ENCODE measurements at regions not wholly inside any gene's neighbourhood (a gene's known extent, or its start where the extent isn't known, plus 50 kb on each side); places are given as distances from the start of the nearest gene placed in this dataset.

GRCh38 chr15:98221577-98221976 lies 261.1 kb downstream of the ARRDC4 start:
- Histone ChIP-seq H4K20me1 (ENCODE audit: control insufficient read depth, extremely low read depth, insufficient read depth, low read length) (no peaks in the 10 kb centered on the region), H3K9me3 (ENCODE audit: control insufficient read depth, insufficient read depth, low read depth, low read length) (no peaks in the 10 kb centered on the region), H3K9ac (ENCODE audit: insufficient read depth, low read length) (no peak overlapping the region), H3K27me3 (ENCODE audit: control insufficient read depth, insufficient read depth, low read length) (no peaks in the 10 kb centered on the region), H3K4me3 (replicated peaks in 1 of 4; ENCODE audit: control extremely low read depth in 1 of 4, insufficient read depth in 1 of 4, low read depth in 3 of 4, low read length in 4 of 4) (no peak overlapping the region), H3K4me1 (ENCODE audit: control insufficient read depth, extremely low read depth, insufficient read depth, low read length) (no peaks in the 10 kb centered on the region), H3K27ac (ENCODE audit: insufficient read depth, low read length) (no peak overlapping the region), H2AFZ (ENCODE audit: low read length) (no peak overlapping the region), H3K79me2 (ENCODE audit: control insufficient read depth, insufficient read depth, low read length) (no peaks in the 10 kb centered on the region), H3K4me2 (ENCODE audit: extremely low read depth, insufficient read depth, low read length) (no peak overlapping the region), H3K36me3 (ENCODE audit: control insufficient read depth, insufficient read depth, low read length) (no peaks in the 10 kb centered on the region)
- no peak for DNase-seq (ENCODE audit: low read depth in 2 of 2)
- no peak for TF ChIP-seq EZH2 (IDR thresholded peaks at IDR 0.05; ENCODE audit: low read length, missing control alignments)
- no peak for TF ChIP-seq CTCF (conservative IDR thresholded peaks at IDR 0.05 in 1 of 2, IDR thresholded peaks at IDR 0.05 in 1 of 2; ENCODE audit: low read depth in 1 of 2, low read length in 2 of 2)

GRCh38 chr15:98226149-98226548 lies 265.6 kb downstream of the ARRDC4 start:
- Histone ChIP-seq H2AFZ (ENCODE audit: low read length) (no peak overlapping the region), H3K9ac (ENCODE audit: insufficient read depth, low read length) (no peak overlapping the region), H3K79me2 (ENCODE audit: control insufficient read depth, insufficient read depth, low read length) (no peaks in the 10 kb centered on the region), H3K36me3 (ENCODE audit: control insufficient read depth, insufficient read depth, low read length) (no peaks in the 10 kb centered on the region), H3K4me2 (ENCODE audit: extremely low read depth, insufficient read depth, low read length) (no peak overlapping the region), H3K4me3 (replicated peaks in 1 of 4; ENCODE audit: control extremely low read depth in 1 of 4, insufficient read depth in 1 of 4, low read depth in 3 of 4, low read length in 4 of 4) (no peak overlapping the region), H3K27ac (ENCODE audit: insufficient read depth, low read length) (no peak overlapping the region), H3K27me3 (ENCODE audit: control insufficient read depth, insufficient read depth, low read length) (no peaks in the 10 kb centered on the region), H3K4me1 (ENCODE audit: control insufficient read depth, extremely low read depth, insufficient read depth, low read length) (no peaks in the 10 kb centered on the region), H4K20me1 (ENCODE audit: control insufficient read depth, extremely low read depth, insufficient read depth, low read length) (no peaks in the 10 kb centered on the region), H3K9me3 (ENCODE audit: control insufficient read depth, insufficient read depth, low read depth, low read length) (no peaks in the 10 kb centered on the region)
- DNase-seq (ENCODE audit: low read depth in 2 of 2): no peak
- TF ChIP-seq EZH2 (IDR thresholded peaks at IDR 0.05; ENCODE audit: low read length, missing control alignments) (no peak), CTCF (conservative IDR thresholded peaks at IDR 0.05 in 1 of 2, IDR thresholded peaks at IDR 0.05 in 1 of 2; ENCODE audit: low read depth in 1 of 2, low read length in 2 of 2) (no peak)

GRCh38 chr15:98226578-98226977 lies 266.1 kb downstream of the ARRDC4 start:
- Histone ChIP-seq H3K27me3 (ENCODE audit: control insufficient read depth, insufficient read depth, low read length) (no peaks in the 10 kb centered on the region), H3K36me3 (ENCODE audit: control insufficient read depth, insufficient read depth, low read length) (no peaks in the 10 kb centered on the region)

More at GRCh38 chr15:98226578-98226977, 266.1 kb downstream of the ARRDC4 start:
- no peaks in the 10 kb centered on the region for H3K9me3 ChIP-seq (ENCODE audit: control insufficient read depth, insufficient read depth, low read depth, low read length)
- TF ChIP-seq EZH2 (IDR thresholded peaks at IDR 0.05; ENCODE audit: low read length, missing control alignments) (no peak), CTCF (conservative IDR thresholded peaks at IDR 0.05 in 1 of 2, IDR thresholded peaks at IDR 0.05 in 1 of 2; ENCODE audit: low read depth in 1 of 2, low read length in 2 of 2) (no peak)
- H3K4me1 ChIP-seq (ENCODE audit: control insufficient read depth, extremely low read depth, insufficient read depth, low read length): no peaks in the 10 kb centered on the region
- no peak overlapping the region for H3K9ac ChIP-seq (ENCODE audit: insufficient read depth, low read length)
- H3K4me3 ChIP-seq (replicated peaks in 1 of 4; ENCODE audit: control extremely low read depth in 1 of 4, insufficient read depth in 1 of 4, low read depth in 3 of 4, low read length in 4 of 4): no peak overlapping the region
- no peak overlapping the region for H3K4me2 ChIP-seq (ENCODE audit: extremely low read depth, insufficient read depth, low read length)
- no peak for DNase-seq (ENCODE audit: low read depth in 2 of 2)
- no peaks in the 10 kb centered on the region for H3K79me2 ChIP-seq (ENCODE audit: control insufficient read depth, insufficient read depth, low read length)
- no peak overlapping the region for H3K27ac ChIP-seq (ENCODE audit: insufficient read depth, low read length)
- no peaks in the 10 kb centered on the region for H4K20me1 ChIP-seq (ENCODE audit: control insufficient read depth, extremely low read depth, insufficient read depth, low read length)
- H2AFZ ChIP-seq (ENCODE audit: low read length): no peak overlapping the region
